Keratinocyte (primary cell): ENCODE measurements at regions not wholly inside any gene's neighbourhood (a gene's known extent, or its start where the extent isn't known, plus 50 kb on each side); places are given as distances from the start of the nearest gene placed in this dataset.

Experiments used
- EZH2 ChIP-seq: IDR thresholded peaks from one replicate; pipeline ENCODE4 v1.6.1; 2012; ENCODE audit warnings: inconsistent platforms, mild to moderate bottlenecking, low read length, moderate library complexity
- TF ChIP-seq, protein P1 (sequence below), 3 experiments: IDR thresholded peaks in 1 of 3; conservative IDR thresholded peaks in 1 of 3; optimal IDR thresholded peaks in 1 of 3; 2 replicates in 2 of 3; 3 replicates in 1 of 3; pipeline versions ENCODE3 to v1.5.1; 2011; ENCODE audit warnings: low read length in 3 of 3, mild to moderate bottlenecking in 3 of 3, moderate library complexity in 2 of 3, control low read depth in 1 of 3, inconsistent platforms in 1 of 3; ENCODE audit not compliant: insufficient read depth in 2 of 3; ENCODE audit errors: extremely low read depth in 1 of 3

DNA sequence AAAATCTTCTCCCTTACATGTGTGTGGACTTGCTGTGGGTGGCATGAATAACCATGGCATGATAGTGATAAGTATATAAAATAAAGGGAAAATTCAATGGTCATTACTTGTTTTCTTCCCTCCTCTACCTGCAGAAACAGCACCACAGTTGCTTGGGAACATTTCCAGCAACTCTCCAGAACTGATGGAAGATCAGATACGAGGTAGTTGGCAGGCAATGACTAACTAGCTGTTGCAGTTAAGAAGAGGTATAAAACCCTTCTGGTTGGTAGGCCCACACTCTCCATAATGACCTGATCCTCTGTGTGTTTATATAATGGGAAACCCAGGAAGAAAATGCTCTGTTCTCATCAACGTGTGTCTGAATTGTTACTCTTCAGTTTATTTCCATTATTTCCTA lies 185.9 kb downstream of the SYK start:
- TF ChIP-seq, protein P1, sequence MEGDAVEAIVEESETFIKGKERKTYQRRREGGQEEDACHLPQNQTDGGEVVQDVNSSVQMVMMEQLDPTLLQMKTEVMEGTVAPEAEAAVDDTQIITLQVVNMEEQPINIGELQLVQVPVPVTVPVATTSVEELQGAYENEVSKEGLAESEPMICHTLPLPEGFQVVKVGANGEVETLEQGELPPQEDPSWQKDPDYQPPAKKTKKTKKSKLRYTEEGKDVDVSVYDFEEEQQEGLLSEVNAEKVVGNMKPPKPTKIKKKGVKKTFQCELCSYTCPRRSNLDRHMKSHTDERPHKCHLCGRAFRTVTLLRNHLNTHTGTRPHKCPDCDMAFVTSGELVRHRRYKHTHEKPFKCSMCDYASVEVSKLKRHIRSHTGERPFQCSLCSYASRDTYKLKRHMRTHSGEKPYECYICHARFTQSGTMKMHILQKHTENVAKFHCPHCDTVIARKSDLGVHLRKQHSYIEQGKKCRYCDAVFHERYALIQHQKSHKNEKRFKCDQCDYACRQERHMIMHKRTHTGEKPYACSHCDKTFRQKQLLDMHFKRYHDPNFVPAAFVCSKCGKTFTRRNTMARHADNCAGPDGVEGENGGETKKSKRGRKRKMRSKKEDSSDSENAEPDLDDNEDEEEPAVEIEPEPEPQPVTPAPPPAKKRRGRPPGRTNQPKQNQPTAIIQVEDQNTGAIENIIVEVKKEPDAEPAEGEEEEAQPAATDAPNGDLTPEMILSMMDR (optimal IDR thresholded peaks at IDR 0.05 in 1 of 3, IDR thresholded peaks at IDR 0.05 in 1 of 3, conservative IDR thresholded peaks at IDR 0.05 in 1 of 3; ENCODE audit: extremely low read depth in 1 of 3, insufficient read depth in 2 of 3, low read length in 3 of 3): no peak
- TF ChIP-seq EZH2: no peak
